Suprapubic skin (tissue), 4 donors: ENCODE measurements at regions not wholly inside any gene's neighbourhood (a gene's known extent, or its start where the extent isn't known, plus 50 kb on each side); places are given as distances from the start of the nearest gene placed in this dataset.

Experiments used
- EP300 ChIP-seq: sonication (generic); formaldehyde crosslinking; IDR thresholded peaks from one replicate; pipeline ENCODE4 v1.6.1; 2017; ENCODE audit warnings: antibody characterized with exemption
- POLR2A ChIP-seq, 2 donors: fragments of 450-650 bp; IDR thresholded peaks; one replicate each; pipeline ENCODE4 v1.6.1; 2017; ENCODE audit warnings: antibody characterized with exemption in 2 of 2, mild to moderate bottlenecking in 2 of 2, moderate library complexity in 2 of 2
- POLR2AphosphoS5 ChIP-seq, 3 donors: sonication (generic); formaldehyde crosslinking; IDR thresholded peaks; one replicate each; pipeline ENCODE4 v1.6.1; 2017; ENCODE audit warnings: antibody characterized with exemption in 3 of 3
- TF ChIP-seq, protein P1 (sequence below), 2 donors: fragments of 200-600 bp in 1 of 2; fragments of 450-650 bp in 1 of 2; sonication (generic) in 1 of 2; IDR thresholded peaks; one replicate each; pipeline ENCODE4 v1.5.1; 2016 to 2019; ENCODE audit warnings: antibody characterized with exemption in 2 of 2, mild to moderate bottlenecking in 1 of 2, moderate library complexity in 1 of 2

DNA sequence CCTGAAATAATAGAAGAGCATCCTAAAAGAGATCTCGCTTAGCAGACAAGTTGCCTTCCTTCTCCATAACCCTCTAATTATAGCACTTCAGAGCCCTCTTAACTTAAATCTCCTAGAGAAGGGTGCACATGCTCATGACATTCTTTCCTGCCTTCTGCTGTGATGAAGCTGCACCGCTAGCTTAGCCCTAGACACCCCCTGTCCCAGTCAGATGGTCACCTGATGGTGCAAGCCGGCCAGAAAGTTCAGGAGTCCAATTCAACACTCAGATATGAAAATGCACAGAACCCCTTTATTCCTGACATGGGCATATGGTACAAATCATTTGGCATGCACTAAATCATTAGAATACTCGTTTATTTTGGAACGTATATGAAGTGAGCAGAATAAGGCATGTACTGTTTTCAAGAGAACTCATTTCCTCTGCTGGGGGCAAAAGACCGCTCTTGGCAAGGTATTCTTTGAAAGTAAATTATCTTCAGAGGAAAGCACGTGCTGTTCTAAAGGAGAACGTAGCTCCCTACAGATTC is 420.4 kb upstream of the PROK2 start:
- TF ChIP-seq POLR2A (IDR thresholded peaks at IDR 0.05) (no peak), POLR2AphosphoS5 (IDR thresholded peaks at IDR 0.05) (no peak), EP300 (no peak)
- TF ChIP-seq, protein P1, sequence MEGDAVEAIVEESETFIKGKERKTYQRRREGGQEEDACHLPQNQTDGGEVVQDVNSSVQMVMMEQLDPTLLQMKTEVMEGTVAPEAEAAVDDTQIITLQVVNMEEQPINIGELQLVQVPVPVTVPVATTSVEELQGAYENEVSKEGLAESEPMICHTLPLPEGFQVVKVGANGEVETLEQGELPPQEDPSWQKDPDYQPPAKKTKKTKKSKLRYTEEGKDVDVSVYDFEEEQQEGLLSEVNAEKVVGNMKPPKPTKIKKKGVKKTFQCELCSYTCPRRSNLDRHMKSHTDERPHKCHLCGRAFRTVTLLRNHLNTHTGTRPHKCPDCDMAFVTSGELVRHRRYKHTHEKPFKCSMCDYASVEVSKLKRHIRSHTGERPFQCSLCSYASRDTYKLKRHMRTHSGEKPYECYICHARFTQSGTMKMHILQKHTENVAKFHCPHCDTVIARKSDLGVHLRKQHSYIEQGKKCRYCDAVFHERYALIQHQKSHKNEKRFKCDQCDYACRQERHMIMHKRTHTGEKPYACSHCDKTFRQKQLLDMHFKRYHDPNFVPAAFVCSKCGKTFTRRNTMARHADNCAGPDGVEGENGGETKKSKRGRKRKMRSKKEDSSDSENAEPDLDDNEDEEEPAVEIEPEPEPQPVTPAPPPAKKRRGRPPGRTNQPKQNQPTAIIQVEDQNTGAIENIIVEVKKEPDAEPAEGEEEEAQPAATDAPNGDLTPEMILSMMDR (IDR thresholded peaks at IDR 0.05): no peak
